PC-9 (cell line): ENCODE measurements at regions not wholly inside any gene's neighbourhood (a gene's known extent, or its start where the extent isn't known, plus 50 kb on each side); places are given as distances from the start of the nearest gene placed in this dataset.

Experiments
- CTCF ChIP-seq: fragments of 200-600 bp; sonication (generic); conservative IDR thresholded peaks from 2 replicates; pipeline ENCODE4 v1.6.1; 2017; ENCODE audit warnings: mixed run types, antibody characterized with exemption, mild to moderate bottlenecking, moderate library complexity
- EZH2 ChIP-seq: fragments of 200-600 bp; sonication (generic); IDR thresholded peaks from 2 replicates; pipeline ENCODE4 v1.8.0; 2017; ENCODE audit warnings: antibody characterized with exemption, low read depth

GRCh38 chr18:34354351-34354750, 129.6 kb upstream of the NOL4 start:
- TF ChIP-seq CTCF, result no peak
- TF ChIP-seq EZH2, result no peak
